WTC11 (cell line): ENCODE measurements at regions not wholly inside any gene's neighbourhood (a gene's known extent, or its start where the extent isn't known, plus 50 kb on each side); places are given as distances from the start of the nearest gene placed in this dataset.

ENCODE experiments used
- ATAC-seq: fragments of 200-7000 bp; cut with Tn5 transposase; 2 replicates; pipeline ENCODE4 v1.10.0; 2021; ENCODE audit warnings: mild to moderate bottlenecking, moderate library complexity
- CTCF ChIA-PET: fragments of 300-600 bp; sonication (Branson Sonifier 250); formaldehyde crosslinking; loops from one replicate; lab custom pipeline; 2021; ENCODE audit warnings: antibody characterized with exemption; lab: Charles Lee
- POLR2A ChIA-PET: fragments of 350-600 bp; sonication (Branson Sonifier 250); formaldehyde crosslinking; loops from one replicate; lab custom pipeline; 2021; ENCODE audit warnings: antibody characterized with exemption; lab: Charles Lee
- DNase-seq: peaks from one replicate; pipeline ENCODE4 v3.0.0; 2021; ENCODE audit warnings: low spot score
- H3K27ac Mint-ChIP-seq: 2 replicates; pipeline ENCODE4 v1.8.0; 2021; ENCODE audit warnings: mixed read lengths
- H3K27me3 Mint-ChIP-seq: 2 replicates; pipeline ENCODE4 v1.8.0; 2021; ENCODE audit warnings: low read depth, mild to moderate bottlenecking, moderate library complexity, mixed read lengths
- H3K36me3 Mint-ChIP-seq: 2 replicates; pipeline ENCODE4 v1.8.0; 2021; ENCODE audit warnings: mixed read lengths
- H3K4me1 Mint-ChIP-seq: 2 replicates; pipeline ENCODE4 v1.8.0; 2022; ENCODE audit warnings: mixed read lengths
- H3K4me3 Mint-ChIP-seq: 2 replicates; pipeline ENCODE4 v1.8.0; 2021; ENCODE audit warnings: mild to moderate bottlenecking, moderate library complexity, mixed read lengths
- H3K9me3 Mint-ChIP-seq: 2 replicates; pipeline ENCODE4 v1.8.0; 2021; ENCODE audit warnings: mixed read lengths
- ETV6 ChIP-seq: sonication (generic); formaldehyde crosslinking; IDR thresholded peaks from 2 replicates; pipeline ENCODE4 v1.8.1; 2022; ENCODE audit warnings: mild to moderate bottlenecking, missing genetic modification reagents
- GTF2I ChIP-seq: fragments of 250-450 bp; sonication (Bioruptor Pico); conservative IDR thresholded peaks from 2 replicates; pipeline ENCODE4 v1.4.0; 2021; ENCODE audit warnings: mild to moderate bottlenecking
- JUN ChIP-seq: sonication (generic); formaldehyde crosslinking; IDR thresholded peaks from 2 replicates; pipeline ENCODE4 v1.8.0; 2023; ENCODE audit warnings: mild to moderate bottlenecking, missing genetic modification reagents
- KAT7 ChIP-seq: sonication (generic); formaldehyde crosslinking; IDR thresholded peaks from 2 replicates; pipeline ENCODE4 v1.8.1; 2023; ENCODE audit warnings: missing genetic modification reagents, mild to moderate bottlenecking, borderline replicate concordance
- MAX ChIP-seq: sonication (generic); formaldehyde crosslinking; IDR thresholded peaks from 2 replicates; pipeline ENCODE4 v1.8.0; 2022; ENCODE audit warnings: mild to moderate bottlenecking, missing genetic modification reagents
- MLX ChIP-seq: sonication (generic); formaldehyde crosslinking; IDR thresholded peaks from 2 replicates; pipeline ENCODE4 v1.8.1; 2023; ENCODE audit warnings: mild to moderate bottlenecking, missing genetic modification reagents, moderate library complexity
- MYBL2 ChIP-seq: sonication (generic); formaldehyde crosslinking; IDR thresholded peaks from 2 replicates; pipeline ENCODE4 v1.8.1; 2023; ENCODE audit warnings: mild to moderate bottlenecking, moderate library complexity, missing genetic modification reagents
- NFATC4 ChIP-seq: fragments of 250-450 bp; sonication (Bioruptor Pico); IDR thresholded peaks from 2 replicates; pipeline ENCODE4 v1.9.0; 2021; ENCODE audit warnings: mild to moderate bottlenecking
- NFE2L1 ChIP-seq: sonication (generic); formaldehyde crosslinking; IDR thresholded peaks from 2 replicates; pipeline ENCODE4 v1.8.1; 2023; ENCODE audit warnings: missing genetic modification reagents
- NR2C2 ChIP-seq: sonication (generic); formaldehyde crosslinking; IDR thresholded peaks from 2 replicates; pipeline ENCODE4 v1.8.0; 2022; ENCODE audit warnings: mild to moderate bottlenecking, missing genetic modification reagents
- RELA ChIP-seq: sonication (generic); formaldehyde crosslinking; IDR thresholded peaks from 2 replicates; pipeline ENCODE4 v1.8.1; 2022; ENCODE audit warnings: missing genetic modification reagents, mild to moderate bottlenecking, borderline replicate concordance
- SOX15 ChIP-seq: fragments of 250-450 bp; sonication (Bioruptor Pico); IDR thresholded peaks from 2 replicates; pipeline ENCODE4 v1.9.0; 2021; ENCODE audit warnings: mild to moderate bottlenecking
- TCF7 ChIP-seq: sonication (generic); formaldehyde crosslinking; IDR thresholded peaks from 2 replicates; pipeline ENCODE4 v1.8.0; 2022; ENCODE audit warnings: mild to moderate bottlenecking, low read depth, missing genetic modification reagents, moderate library complexity
- TEAD1 ChIP-seq: sonication (generic); formaldehyde crosslinking; IDR thresholded peaks from 2 replicates; pipeline ENCODE4 v1.8.0; 2022; ENCODE audit warnings: mild to moderate bottlenecking, missing genetic modification reagents
- TEAD4 ChIP-seq: sonication (generic); formaldehyde crosslinking; IDR thresholded peaks from 2 replicates; pipeline ENCODE4 v1.8.0; 2022; ENCODE audit warnings: mild to moderate bottlenecking, missing genetic modification reagents
- ZNF219 ChIP-seq: sonication (generic); formaldehyde crosslinking; IDR thresholded peaks from 2 replicates; pipeline ENCODE4 v1.8.0; 2023; ENCODE audit warnings: missing genetic modification reagents, mild to moderate bottlenecking, borderline replicate concordance
- ZNF263 ChIP-seq: sonication (generic); formaldehyde crosslinking; IDR thresholded peaks from 2 replicates; pipeline ENCODE4 v1.8.1; 2022; ENCODE audit warnings: low read depth, mild to moderate bottlenecking, moderate library complexity, missing genetic modification reagents
- ZNF281 ChIP-seq: sonication (generic); formaldehyde crosslinking; IDR thresholded peaks from 2 replicates; pipeline ENCODE4 v1.8.0; 2023; ENCODE audit warnings: mild to moderate bottlenecking, missing genetic modification reagents
- ZNF423 ChIP-seq: fragments of 250-450 bp; sonication (Bioruptor Pico); IDR thresholded peaks from 2 replicates; pipeline ENCODE4 v2.1.2; 2022; ENCODE audit warnings: mild to moderate bottlenecking, moderate library complexity
- ZNF425 ChIP-seq: fragments of 250-450 bp; sonication (Bioruptor Pico); conservative IDR thresholded peaks from 2 replicates; pipeline ENCODE4 v1.9.0; 2021; ENCODE audit warnings: mild to moderate bottlenecking
- TF ChIP-seq, protein P1 (sequence below): fragments of 250-450 bp; sonication (Bioruptor Pico); IDR thresholded peaks from 2 replicates; pipeline ENCODE4 v1.9.0; 2021; ENCODE audit warnings: moderate library complexity, mild to moderate bottlenecking, inconsistent platforms, borderline replicate concordance
- TF ChIP-seq, protein P2 (sequence below): sonication (generic); formaldehyde crosslinking; IDR thresholded peaks from 2 replicates; pipeline ENCODE4 v1.8.1; 2022; ENCODE audit warnings: low read depth, mild to moderate bottlenecking, moderate library complexity, missing genetic modification reagents, borderline replicate concordance
- TF ChIP-seq, protein P3 (sequence below): sonication (generic); formaldehyde crosslinking; IDR thresholded peaks from 2 replicates; pipeline ENCODE4 v1.8.1; 2023; ENCODE audit warnings: mild to moderate bottlenecking, missing genetic modification reagents, borderline replicate concordance

DNA sequence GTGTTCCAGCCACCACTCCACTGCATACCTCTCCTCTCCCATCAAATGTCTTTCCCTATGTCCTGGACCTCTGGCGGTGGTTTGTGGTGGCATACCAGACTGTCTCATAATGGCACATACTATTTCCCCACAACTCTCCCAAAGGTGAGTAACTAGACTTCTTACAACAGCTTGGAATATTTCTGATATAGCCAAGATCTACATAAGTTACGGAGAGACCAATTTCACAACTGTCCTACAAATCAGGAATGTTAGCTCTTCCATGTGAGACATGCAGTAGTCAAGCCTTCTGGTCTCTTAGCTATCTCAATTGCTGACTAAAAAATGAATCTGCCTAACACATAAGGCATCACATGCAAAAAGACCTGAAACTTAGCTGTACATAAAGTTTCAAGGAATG is 588.9 kb downstream of the RNF144B start:
- ChIA-PET POLR2A (no interaction called here), CTCF (no interaction called here)
- H3K27me3 Mint-ChIP-seq = no peaks in the 10 kb centered on the region
- H3K36me3 Mint-ChIP-seq = no peaks in the 10 kb centered on the region
- H3K4me1 Mint-ChIP-seq = peaks cover 5% of the 10 kb centered on the region; the same call in 1 of the 2 replicates
- H3K27ac Mint-ChIP-seq = no peak overlapping the region
- no peak for ATAC-seq
- H3K4me3 Mint-ChIP-seq = no peak overlapping the region
- DNase-seq = no peak
- TF ChIP-seq ZNF263 (CRISPR knock-in tag) = no peak
- no peak for TF ChIP-seq ETV6 (CRISPR knock-in tag)
- TF ChIP-seq JUN (CRISPR knock-in tag) = no peak
- no peak for TF ChIP-seq ZNF219 (CRISPR knock-in tag)
- TF ChIP-seq MYBL2 (CRISPR knock-in tag) = no peak
- TF ChIP-seq, protein P1, sequence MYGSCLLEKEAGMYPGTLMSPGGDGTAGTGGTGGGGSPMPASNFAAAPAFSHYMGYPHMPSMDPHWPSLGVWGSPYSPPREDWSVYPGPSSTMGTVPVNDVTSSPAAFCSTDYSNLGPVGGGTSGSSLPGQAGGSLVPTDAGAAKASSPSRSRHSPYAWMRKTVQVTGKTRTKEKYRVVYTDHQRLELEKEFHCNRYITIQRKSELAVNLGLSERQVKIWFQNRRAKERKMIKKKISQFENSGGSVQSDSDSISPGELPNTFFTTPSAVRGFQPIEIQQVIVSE (CRISPR knock-in tag) = no peak
- no peak for TF ChIP-seq NR2C2 (CRISPR knock-in tag)
- TF ChIP-seq GTF2I = no peak
- no peak for TF ChIP-seq SOX15 (CRISPR knock-in tag)
- TF ChIP-seq ZNF423 = no peak
- no peak for TF ChIP-seq NFE2L1 (CRISPR knock-in tag)
- no peak for TF ChIP-seq TEAD1 (CRISPR knock-in tag)
- no peak for TF ChIP-seq RELA (CRISPR knock-in tag)
- TF ChIP-seq, protein P2, sequence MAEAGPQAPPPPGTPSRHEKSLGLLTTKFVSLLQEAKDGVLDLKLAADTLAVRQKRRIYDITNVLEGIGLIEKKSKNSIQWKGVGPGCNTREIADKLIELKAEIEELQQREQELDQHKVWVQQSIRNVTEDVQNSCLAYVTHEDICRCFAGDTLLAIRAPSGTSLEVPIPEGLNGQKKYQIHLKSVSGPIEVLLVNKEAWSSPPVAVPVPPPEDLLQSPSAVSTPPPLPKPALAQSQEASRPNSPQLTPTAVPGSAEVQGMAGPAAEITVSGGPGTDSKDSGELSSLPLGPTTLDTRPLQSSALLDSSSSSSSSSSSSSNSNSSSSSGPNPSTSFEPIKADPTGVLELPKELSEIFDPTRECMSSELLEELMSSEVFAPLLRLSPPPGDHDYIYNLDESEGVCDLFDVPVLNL (CRISPR knock-in tag) = no peak
- no peak for TF ChIP-seq ZNF425
- no peak for TF ChIP-seq TEAD4 (CRISPR knock-in tag)
- TF ChIP-seq, all 79 proteins: peak for 0
- no peaks in the 10 kb centered on the region for H3K9me3 Mint-ChIP-seq

DNA sequence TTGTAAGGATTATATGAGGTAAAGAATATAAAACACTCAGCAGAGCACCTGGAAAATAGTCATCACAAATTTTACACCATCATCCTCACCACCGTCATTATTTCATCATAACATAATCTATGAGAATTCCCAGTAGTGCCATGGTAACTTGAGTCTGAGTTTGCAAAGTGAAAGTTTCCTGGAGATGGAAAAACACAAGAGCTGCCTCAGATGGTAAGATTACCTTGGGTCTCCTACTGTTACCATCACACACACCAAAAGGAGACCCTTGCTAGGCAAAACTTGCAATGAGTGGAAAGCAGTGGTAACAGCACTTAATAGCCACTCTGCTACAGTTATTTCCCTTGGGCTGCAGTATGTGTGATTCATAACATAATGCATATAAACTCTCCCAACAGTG is 589.8 kb downstream of the RNF144B start:
- Mint-ChIP-seq H3K4me1 (peaks cover 5% of the 10 kb centered on the region; the same call in 1 of the 2 replicates), H3K4me3 (no peak overlapping the region)
- CTCF ChIA-PET = interaction anchor here (0.7 kb wide), 1 partner anchor 21 kb away, joined by 3 read pairs; no protein-coding TSS in a partner anchor
- no peak for TF ChIP-seq SOX15 (CRISPR knock-in tag)
- TF ChIP-seq, protein P3, sequence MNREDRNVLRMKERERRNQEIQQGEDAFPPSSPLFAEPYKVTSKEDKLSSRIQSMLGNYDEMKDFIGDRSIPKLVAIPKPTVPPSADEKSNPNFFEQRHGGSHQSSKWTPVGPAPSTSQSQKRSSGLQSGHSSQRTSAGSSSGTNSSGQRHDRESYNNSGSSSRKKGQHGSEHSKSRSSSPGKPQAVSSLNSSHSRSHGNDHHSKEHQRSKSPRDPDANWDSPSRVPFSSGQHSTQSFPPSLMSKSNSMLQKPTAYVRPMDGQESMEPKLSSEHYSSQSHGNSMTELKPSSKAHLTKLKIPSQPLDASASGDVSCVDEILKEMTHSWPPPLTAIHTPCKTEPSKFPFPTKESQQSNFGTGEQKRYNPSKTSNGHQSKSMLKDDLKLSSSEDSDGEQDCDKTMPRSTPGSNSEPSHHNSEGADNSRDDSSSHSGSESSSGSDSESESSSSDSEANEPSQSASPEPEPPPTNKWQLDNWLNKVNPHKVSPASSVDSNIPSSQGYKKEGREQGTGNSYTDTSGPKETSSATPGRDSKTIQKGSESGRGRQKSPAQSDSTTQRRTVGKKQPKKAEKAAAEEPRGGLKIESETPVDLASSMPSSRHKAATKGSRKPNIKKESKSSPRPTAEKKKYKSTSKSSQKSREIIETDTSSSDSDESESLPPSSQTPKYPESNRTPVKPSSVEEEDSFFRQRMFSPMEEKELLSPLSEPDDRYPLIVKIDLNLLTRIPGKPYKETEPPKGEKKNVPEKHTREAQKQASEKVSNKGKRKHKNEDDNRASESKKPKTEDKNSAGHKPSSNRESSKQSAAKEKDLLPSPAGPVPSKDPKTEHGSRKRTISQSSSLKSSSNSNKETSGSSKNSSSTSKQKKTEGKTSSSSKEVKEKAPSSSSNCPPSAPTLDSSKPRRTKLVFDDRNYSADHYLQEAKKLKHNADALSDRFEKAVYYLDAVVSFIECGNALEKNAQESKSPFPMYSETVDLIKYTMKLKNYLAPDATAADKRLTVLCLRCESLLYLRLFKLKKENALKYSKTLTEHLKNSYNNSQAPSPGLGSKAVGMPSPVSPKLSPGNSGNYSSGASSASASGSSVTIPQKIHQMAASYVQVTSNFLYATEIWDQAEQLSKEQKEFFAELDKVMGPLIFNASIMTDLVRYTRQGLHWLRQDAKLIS (CRISPR knock-in tag) = no peak
- no peak for TF ChIP-seq MAX (CRISPR knock-in tag)
- TF ChIP-seq ZNF281 (CRISPR knock-in tag) = no peak
- TF ChIP-seq ZNF263 (CRISPR knock-in tag) = no peak
- no peak for TF ChIP-seq NFATC4 (CRISPR knock-in tag)
- no peak for TF ChIP-seq KAT7 (CRISPR knock-in tag)
- no peak for TF ChIP-seq TEAD1 (CRISPR knock-in tag)
- no peak for TF ChIP-seq TCF7 (CRISPR knock-in tag)
- no peak for TF ChIP-seq MLX

More for the DNA sequence above, 589.8 kb downstream of the RNF144B start:
- Mint-ChIP-seq H3K9me3 (no peaks in the 10 kb centered on the region), H3K27me3 (no peaks in the 10 kb centered on the region), H3K36me3 (no peaks in the 10 kb centered on the region), H3K27ac (no peak overlapping the region)
- POLR2A ChIA-PET = no interaction called here
- DNase-seq (no peak), ATAC-seq (no peak)
